ENCODE measurements at regions not wholly inside any gene's neighbourhood (a gene's known extent, or its start where the extent isn't known, plus 50 kb on each side); places are given as distances from the start of the nearest gene placed in this dataset.
"Not testable (repeated sequence)": the region's sequence is repeated elsewhere in the genome, so short reads cannot be mapped to it uniquely, and the experiment has no call there.

DNA sequence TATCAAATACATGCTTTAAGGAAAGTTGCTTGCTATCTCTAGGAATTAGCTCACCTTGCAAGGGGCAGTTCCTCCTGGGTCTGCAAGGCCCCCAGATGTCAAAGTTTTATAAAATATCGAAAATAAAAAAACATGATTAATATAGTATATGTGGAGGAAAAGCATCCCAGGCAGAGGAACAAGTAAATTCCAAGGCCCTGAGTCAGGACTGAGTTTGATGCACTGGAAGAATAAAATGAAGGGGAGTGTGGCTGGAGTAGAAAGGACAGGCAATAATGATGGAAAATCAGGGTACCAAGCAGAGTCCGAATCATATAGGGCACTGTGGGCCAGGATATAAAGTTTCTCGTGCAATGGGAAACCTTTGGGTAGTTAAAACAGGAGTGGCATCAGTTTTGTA is 112.4 kb upstream of the EEPD1 start:
- no peak for DNase-seq

GRCh38 chr7:36044101-36044892 is 108.8 kb upstream of the EEPD1 start:
- no peak for DNase-seq

DNA sequence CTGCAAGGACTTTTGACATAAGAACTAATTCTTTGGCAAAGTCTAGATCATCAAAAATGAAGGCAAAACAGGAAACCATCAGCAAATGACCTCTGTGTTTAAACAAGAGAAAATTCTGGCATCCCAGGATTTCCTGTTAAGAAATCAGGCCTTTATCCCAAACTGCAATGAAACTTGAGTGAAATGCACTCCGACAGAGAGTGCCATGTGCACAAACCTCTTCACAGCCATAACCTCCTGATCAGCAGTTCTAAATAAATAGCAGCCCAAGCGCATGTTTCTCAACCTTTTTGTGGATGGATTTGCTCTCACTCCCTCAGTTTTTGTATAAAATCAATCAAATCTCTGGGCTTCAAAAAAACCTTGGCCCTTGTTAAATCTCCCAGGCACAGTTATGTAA is 107.7 kb upstream of the EEPD1 start:
- DNase-seq, result no peak

GRCh38 chr7:36045830-36046341 is 107.2 kb upstream of the EEPD1 start:
- DNase-seq, result no peak

DNA sequence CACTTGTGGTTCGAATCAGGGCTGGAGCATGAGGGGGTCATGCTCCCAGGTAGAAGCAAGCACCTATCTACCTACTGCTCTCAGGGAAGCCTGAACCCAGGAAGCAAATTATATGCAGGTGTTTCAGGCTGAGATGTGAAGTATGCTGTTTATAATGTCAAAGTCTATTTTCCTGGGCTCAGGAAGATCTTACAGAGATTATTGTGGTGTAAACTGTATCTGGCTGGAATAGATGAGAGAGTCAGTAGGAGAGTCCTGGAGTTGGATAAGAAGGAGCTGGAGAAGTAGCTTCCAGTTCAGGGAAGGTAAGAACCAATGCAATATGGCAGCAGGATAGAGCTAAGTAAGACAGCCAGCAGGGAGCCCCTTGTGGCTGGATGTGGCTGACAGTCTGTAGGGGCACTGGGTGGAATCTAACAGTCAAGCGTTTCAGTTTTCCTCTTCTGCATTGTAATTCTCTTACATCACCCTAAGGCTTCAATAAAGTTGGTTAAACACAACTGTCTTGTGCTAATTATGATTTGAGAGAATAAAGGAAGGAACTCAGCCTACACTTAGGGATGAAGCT is 105.9 kb upstream of the EEPD1 start:
- no peak for DNase-seq

- DNase-seq, result no peak
Measured at GRCh38 chr7:36048141-36048901, 104.7 kb upstream of the EEPD1 start.

- no peak for DNase-seq
Measured at GRCh38 chr7:36048902-36049240, 104.2 kb upstream of the EEPD1 start.

GRCh38 chr7:36051501-36051900 is 101.6 kb upstream of the EEPD1 start:
- DNase-seq, result no peak

DNA sequence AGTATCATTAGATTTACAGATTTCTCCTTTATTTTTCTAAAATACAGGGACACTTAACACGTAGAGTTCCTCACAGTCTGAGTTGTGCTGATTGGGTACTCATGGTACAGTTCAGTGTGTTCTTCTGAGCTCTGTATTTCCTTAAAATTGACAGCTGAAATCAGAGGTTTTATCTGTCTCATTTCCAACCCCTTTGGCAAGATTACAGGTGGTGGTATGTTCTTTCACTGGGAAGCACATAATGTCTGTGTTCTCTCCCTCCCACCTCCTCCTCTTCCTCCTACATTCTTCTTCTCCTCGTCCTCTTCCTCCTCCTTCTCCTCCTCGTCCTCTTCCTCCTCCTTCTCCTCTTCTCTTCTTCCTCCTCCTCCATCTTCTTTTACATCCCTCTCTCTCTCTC is 99.5 kb upstream of the EEPD1 start:
- DNase-seq, result no peak

GRCh38 chr7:36054637-36055036 is 98.4 kb upstream of the EEPD1 start:
- DNase-seq, result no peak

DNA sequence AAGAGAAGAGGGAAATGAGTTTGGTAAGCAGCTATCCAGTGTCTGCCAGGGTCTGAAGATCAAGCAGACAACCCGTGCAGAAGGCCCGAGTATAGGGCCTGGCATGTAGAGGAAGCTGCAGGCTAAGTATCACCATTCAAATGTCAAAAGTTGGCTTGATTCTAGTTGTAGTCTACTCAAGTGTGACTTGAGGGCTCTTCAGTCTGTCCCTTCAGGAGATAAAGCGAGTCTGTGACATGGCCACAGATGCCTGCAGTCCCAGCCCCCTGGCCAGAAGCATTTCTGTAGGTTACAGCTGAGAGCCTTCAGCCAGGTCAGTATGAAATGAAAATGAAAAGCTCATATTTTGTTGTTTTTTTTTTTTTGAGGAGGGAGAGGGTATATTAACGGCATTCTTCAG is 97.8 kb upstream of the EEPD1 start:
- DNase-seq, result no peak

- no peak for DNase-seq
Measured at GRCh38 chr7:36057323-36057722, 95.7 kb upstream of the EEPD1 start.

- no peak for DNase-seq
Measured at GRCh38 chr7:36058020-36058592, 94.9 kb upstream of the EEPD1 start.

DNA sequence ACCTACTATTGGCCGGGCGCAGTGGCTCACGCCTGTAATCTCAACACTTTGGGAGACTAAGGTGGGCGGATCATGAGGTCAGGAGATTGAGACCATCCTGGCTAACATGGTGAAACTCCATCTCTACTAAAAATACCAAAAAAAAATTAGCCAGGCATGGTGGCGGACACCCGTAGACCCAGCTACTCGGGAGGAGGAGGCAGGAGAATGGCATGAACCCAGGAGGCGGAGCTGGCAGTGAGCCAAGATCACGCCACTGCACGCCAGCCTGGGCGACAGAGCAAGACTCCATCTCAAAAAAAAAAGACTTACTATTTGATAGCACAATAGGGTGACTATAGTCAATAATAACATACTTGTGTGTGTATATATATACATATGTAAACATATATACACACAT is 92.7 kb upstream of the EEPD1 start:
- DNase-seq, result not testable (repeated sequence)

GRCh38 chr7:36062154-36062815 is 90.8 kb upstream of the EEPD1 start:
- no peak for DNase-seq

- no peak for DNase-seq
Measured at GRCh38 chr7:36064676-36065075, 88.4 kb upstream of the EEPD1 start.

- not testable (repeated sequence) for DNase-seq
Measured at GRCh38 chr7:36065563-36066342, 87.3 kb upstream of the EEPD1 start.

- no peak for DNase-seq
Measured at GRCh38 chr7:36066343-36066664, 86.8 kb upstream of the EEPD1 start.

DNA sequence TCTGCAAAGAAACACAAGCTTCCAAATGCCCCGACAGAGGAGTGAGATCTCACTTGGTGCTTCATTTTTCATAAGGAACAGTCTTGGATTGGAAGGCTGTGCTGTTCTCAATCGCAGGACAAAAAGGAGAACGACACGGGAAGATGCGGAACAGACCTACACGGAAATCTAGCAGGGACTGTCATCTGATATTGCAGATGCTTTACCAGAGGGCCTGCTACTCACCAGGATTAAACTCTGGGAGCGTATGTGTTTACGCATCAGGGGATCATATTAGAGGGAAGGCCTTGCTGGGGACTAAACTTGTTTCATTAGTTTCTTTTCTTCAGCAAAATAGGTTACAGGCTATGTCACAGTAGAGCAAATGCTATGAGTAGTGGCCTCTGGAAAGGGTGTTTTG is 82.8 kb upstream of the EEPD1 start:
- DNase-seq, result no peak

GRCh38 chr7:36071605-36072004 is 81.4 kb upstream of the EEPD1 start:
- DNase-seq, result no peak

GRCh38 chr7:36072620-36073019 is 80.4 kb upstream of the EEPD1 start:
- no peak for DNase-seq

DNA sequence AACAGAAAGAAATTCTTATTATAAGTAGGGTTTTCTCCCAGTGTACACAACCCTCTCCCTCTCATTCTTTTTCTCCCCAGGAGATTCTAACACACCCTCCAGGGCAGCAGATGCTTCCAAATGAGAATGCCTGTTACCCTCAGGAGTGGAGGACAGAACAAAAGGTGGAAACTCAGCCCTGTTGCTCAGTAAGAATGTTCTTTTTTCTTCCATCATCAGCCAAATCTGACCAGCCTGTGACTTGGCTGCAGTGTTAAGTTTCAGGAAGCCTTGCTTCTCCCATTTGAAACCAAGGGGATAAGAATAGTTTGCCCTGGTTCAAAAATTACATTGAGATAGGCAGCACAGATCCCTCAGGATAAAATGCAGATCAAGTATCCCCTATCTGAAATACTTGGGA is 77.5 kb upstream of the EEPD1 start:
- DNase-seq, result no peak

All from stimulated activated CD4-positive, alpha-beta T cell treated with anti-CD3 and anti-CD28 coated beads, Interleukin-2, amount 100 ng/mL, for 24 hours (primary cell).